GM12878 (cell line): ENCODE measurements at regions not wholly inside any gene's neighbourhood (a gene's known extent, or its start where the extent isn't known, plus 50 kb on each side); places are given as distances from the start of the nearest gene placed in this dataset.

ENCODE experiments used
- ATAC-seq: fragments of 200-7000 bp; cut with Tn5 transposase; 3 replicates; pipeline ENCODE4 v1.9.1; 2020; ENCODE audit warnings: mild to moderate bottlenecking, moderate library complexity
- BruUV-seq: library from RNA; stranded (reverse); fragments of 400-500 nt; replicated peaks from 2 replicates; lab custom pipeline; 2021; lab: Mats Ljungman, UMichigan
- CTCF ChIA-PET: fragments of 300-600 bp; sonication (Branson Sonifier 250); formaldehyde crosslinking; extraction: SDS; loops from one replicate; lab custom pipeline; 2021; ENCODE audit warnings: inconsistent platforms; lab: Yijun Ruan, JAX
- POLR2A ChIA-PET: fragments of 350-600 bp; formaldehyde crosslinking; extraction: SDS; loops from one replicate; lab custom pipeline; 2021; ENCODE audit warnings: inconsistent platforms; lab: Charles Lee
- RAD21 ChIA-PET: fragments of 300-600 bp; sonication (Branson Sonifier 250); formaldehyde crosslinking; loops from one replicate; lab custom pipeline; 2023; ENCODE audit warnings: antibody characterized with exemption; ENCODE audit not compliant: unreplicated experiment; lab: Charles Lee
- SMC1A ChIA-PET: fragments of 300-600 bp; sonication (Branson Sonifier 250); formaldehyde crosslinking; loops from one replicate; lab custom pipeline; 2023; ENCODE audit not compliant: unreplicated experiment, uncharacterized antibody; lab: Charles Lee
- DNase-seq: peaks from one replicate; pipeline ENCODE4 v3.0.0-alpha.2; 2011; ENCODE audit warnings: low read depth, low spot score
- FAIRE-seq: peaks from 3 replicates; lab custom pipeline; 2011; peaks lifted over from hg19 to GRCh38; lab: Jason Lieb, UNC
- H2AFZ ChIP-seq: 2 replicates; pipeline ENCODE4 v1.6.0; 2011; ENCODE audit warnings: low read depth, low read length, control low read depth; ENCODE audit not compliant: control insufficient read depth
- H3K27ac ChIP-seq: 2 replicates; pipeline ENCODE4 v1.5.1; 2011; ENCODE audit warnings: control low read depth; ENCODE audit not compliant: control insufficient read depth, insufficient read depth
- H3K27me3 ChIP-seq, 2 experiments: replicated peaks in 1 of 2; 2 replicates each; pipeline versions ENCODE4 v1.6.0 to v1.6.1; 2011; ENCODE audit warnings: low read length in 1 of 2; ENCODE audit not compliant: control insufficient read depth in 2 of 2, insufficient read depth in 2 of 2
- H3K36me3 ChIP-seq, 2 experiments: 2 replicates each; pipeline ENCODE4 v1.5.1; 2011; ENCODE audit warnings: low read length in 1 of 2; ENCODE audit not compliant: control insufficient read depth in 2 of 2, insufficient read depth in 2 of 2
- H3K4me1 ChIP-seq: 2 replicates; pipeline ENCODE4 v1.6.1; 2011; ENCODE audit warnings: mild to moderate bottlenecking, low read length, moderate library complexity, mixed read lengths; ENCODE audit not compliant: control insufficient read depth, insufficient read depth
- H3K4me2 ChIP-seq: 2 replicates; pipeline ENCODE4 v1.6.0; 2011; ENCODE audit warnings: control low read depth; ENCODE audit not compliant: control insufficient read depth, insufficient read depth
- H3K4me3 ChIP-seq: fragments of 200-600 bp; sonication (generic); 2 replicates; pipeline ENCODE4 v1.5.1; 2016
- H3K79me2 ChIP-seq: 2 replicates; pipeline ENCODE4 v1.6.0; 2011; ENCODE audit warnings: low read length; ENCODE audit not compliant: control insufficient read depth, insufficient read depth
- H3K9ac ChIP-seq: 2 replicates; pipeline ENCODE4 v1.8.0; 2011; ENCODE audit warnings: low read length, control low read depth, mixed read lengths; ENCODE audit not compliant: control insufficient read depth, insufficient read depth
- H3K9me3 ChIP-seq: replicated peaks from 3 replicates; pipeline ENCODE4 v1.5.1; 2011; ENCODE audit warnings: mild to moderate bottlenecking, low read length; ENCODE audit not compliant: control insufficient read depth, insufficient read depth
- H4K20me1 ChIP-seq: 2 replicates; pipeline ENCODE4 v1.6.0; 2011; ENCODE audit not compliant: control insufficient read depth, insufficient read depth
- EGR1 ChIP-seq, 2 experiments: IDR thresholded peaks; 1 replicate in 1 of 2; 2 replicates in 1 of 2; pipeline ENCODE4 v1.6.1; 2011 to 2012; ENCODE audit warnings: low read depth in 2 of 2, low read length in 2 of 2, borderline replicate concordance in 1 of 2, mild to moderate bottlenecking in 1 of 2, moderate library complexity in 1 of 2
- ESRRA ChIP-seq: IDR thresholded peaks from 2 replicates; pipeline ENCODE4 v1.6.1; 2012; ENCODE audit warnings: mild to moderate bottlenecking, low read length, improper control_type of control experiment
- HDGF ChIP-seq: fragments of 450-650 bp; IDR thresholded peaks from 2 replicates; pipeline ENCODE4 v1.6.1; 2016; ENCODE audit warnings: antibody characterized with exemption
- JUND ChIP-seq: IDR thresholded peaks from 2 replicates; pipeline ENCODE4 v1.6.1; 2012; ENCODE audit warnings: low read depth, mild to moderate bottlenecking, low read length, improper control_type of control experiment, moderate library complexity
- PKNOX1 ChIP-seq: fragments of 450-650 bp; IDR thresholded peaks from 2 replicates; pipeline ENCODE4 v1.6.1; 2016; ENCODE audit warnings: mild to moderate bottlenecking
- PRDM15 ChIP-seq: fragments of 450-650 bp; formaldehyde crosslinking; IDR thresholded peaks from 2 replicates; pipeline ENCODE4 v1.4.0; 2020; ENCODE audit warnings: mild to moderate bottlenecking, moderate library complexity
- SIN3A ChIP-seq: IDR thresholded peaks from 2 replicates; pipeline ENCODE4 v1.6.1; 2012; ENCODE audit warnings: low read depth, low read length, improper control_type of control experiment
- SP1 ChIP-seq: IDR thresholded peaks from one replicate; pipeline ENCODE4 v1.6.1; 2011; ENCODE audit warnings: low read depth, low read length
- SREBF2 ChIP-seq: IDR thresholded peaks from 2 replicates; pipeline ENCODE4 v1.6.1; 2012; ENCODE audit warnings: mild to moderate bottlenecking, low read length
- ZBED1 ChIP-seq: IDR thresholded peaks from 2 replicates; pipeline ENCODE4 v1.6.1; 2016; ENCODE audit warnings: borderline replicate concordance
- ZBTB33 ChIP-seq: fragments of 450-650 bp; IDR thresholded peaks from 2 replicates; pipeline ENCODE4 v1.6.1; 2017; ENCODE audit warnings: mild to moderate bottlenecking
- ZNF24 ChIP-seq: fragments of 450-650 bp; IDR thresholded peaks from 2 replicates; pipeline ENCODE4 v1.6.1; 2017; ENCODE audit warnings: antibody characterized with exemption, mild to moderate bottlenecking
- WGBS: methylation state at CpG from one replicate; pipeline ENCODE4 v1.1.6; 2016; ENCODE audit warnings: low lambda C conversion rate; ENCODE audit not compliant: insufficient replicate concordance, insufficient coverage; ENCODE audit errors: missing lambda C conversion rate; 5-methylcytosine and 5-hydroxymethylcytosine counted together
- in situ Hi-C: fragments of 300-500 bp; cut with MboI; formaldehyde crosslinking; loops from 9 replicates; pipeline ENCODE4 v1.14.3; 2018; ENCODE audit warnings: mixed read lengths
- intact Hi-C: fragments of 100-400 bp; cut with micrococcal nuclease; formaldehyde crosslinking; loops from one replicate; pipeline ENCODE4 v1.14.2; 2022; ENCODE audit not compliant: unreplicated experiment

GRCh38 chr6:6951355-6951754 is 156.4 kb upstream of the RREB1 start:
- H3K4me1 ChIP-seq: no peaks in the 10 kb centered on the region
- no peaks in the 10 kb centered on the region for H3K79me2 ChIP-seq
- no peak overlapping the region for H3K9ac ChIP-seq
- ChIA-PET RAD21 (no interaction called here), CTCF (no interaction called here), SMC1A (interaction anchor here (0.7 kb wide), 1 partner anchor 30 kb away, joined by 3 read pairs; no protein-coding TSS in a partner anchor)
- in situ Hi-C loops: no loop called here
- no peak for FAIRE-seq
- no peaks in the 10 kb centered on the region for H3K36me3 ChIP-seq
- DNase-seq: no peak
- TF ChIP-seq ESRRA (no peak), EGR1 (IDR thresholded peaks at IDR 0.05; ENCODE audit: borderline replicate concordance in 1 of 2, low read depth in 2 of 2, low read length in 2 of 2) (no peak)
- TF ChIP-seq, all 136 proteins: peak for 0
- intact Hi-C loops: no loop called here
- Histone ChIP-seq H3K4me3 (no peak overlapping the region), H3K27me3 (no peaks in the 10 kb centered on the region; a peak in 1 of 4 replicates), H3K4me2 (no peak overlapping the region), H2AFZ (no peak overlapping the region), H4K20me1 (no peaks in the 10 kb centered on the region), H3K9me3 (peaks cover 4% of the 10 kb centered on the region; the same call in 2 of the 3 replicates), H3K27ac (no peak overlapping the region)
- WGBS: 33% methylated on average over 3 of the region's 3 CpGs
- ATAC-seq: no peak
- no TSS peak for BruUV-seq
- POLR2A ChIA-PET: no interaction called here

- Histone ChIP-seq H3K4me1 (no peaks in the 10 kb centered on the region), H3K4me3 (no peak overlapping the region), H3K36me3 (no peaks in the 10 kb centered on the region), H3K79me2 (no peaks in the 10 kb centered on the region), H4K20me1 (no peaks in the 10 kb centered on the region), H3K4me2 (no peak overlapping the region), H3K27ac (no peak overlapping the region), H3K9me3 (peaks cover 4% of the 10 kb centered on the region; the same call in 2 of the 3 replicates), H2AFZ (no peak overlapping the region), H3K27me3 (no peaks in the 10 kb centered on the region; a peak in 1 of 4 replicates), H3K9ac (no peak overlapping the region)
- WGBS: 93% methylated on average over 31 of the region's 33 CpGs
- ChIA-PET RAD21 (interaction anchor here (1.7 kb wide), 1 partner anchor 96 kb away, joined by 4 read pairs; no protein-coding TSS in a partner anchor), SMC1A (no interaction called here), CTCF (no interaction called here), POLR2A (no interaction called here)
- in situ Hi-C loops (no loop called here), intact Hi-C loops (no loop called here)
- no peak for DNase-seq
- no peak for FAIRE-seq
- BruUV-seq: no TSS peak
- no peak for ATAC-seq
- TF ChIP-seq JUND: no peak
- TF ChIP-seq ZNF24: no peak
- no peak for TF ChIP-seq SREBF2
- TF ChIP-seq HDGF: no peak
- no peak for TF ChIP-seq ZBED1
- TF ChIP-seq PRDM15 (CRISPR knock-in tag): no peak
- TF ChIP-seq SIN3A: no peak
- TF ChIP-seq SP1: no peak
- TF ChIP-seq PKNOX1: no peak
- no peak for TF ChIP-seq ZBTB33
These were observed 155.3 kb upstream of the RREB1 start for GRCh38 chr6:6952484-6952883.
